ENCODE measurements at regions not wholly inside any gene's neighbourhood (a gene's known extent, or its start where the extent isn't known, plus 50 kb on each side); places are given as distances from the start of the nearest gene placed in this dataset.

GRCh38 chr6:11392778-11393507 lies 144.6 kb upstream of the TMEM170B start (continued):
- TF ChIP-seq ARID5B (CRISPR knock-in tag; IDR thresholded peaks at IDR 0.05), result peak; percentile 100
- TF ChIP-seq HNRNPUL1 (IDR thresholded peaks at IDR 0.05; ENCODE audit: low read depth, low read length), result no peak
- TF ChIP-seq MTF1 (CRISPR knock-in tag; IDR thresholded peaks at IDR 0.05), result no peak; the same call in 1 of the 2 replicates
- TF ChIP-seq ZNF775 (CRISPR knock-in tag; IDR thresholded peaks at IDR 0.05; ENCODE audit: borderline replicate concordance), result 0 out of 2 replicates have a peak, but pooled peaks have one; percentile 28
- TF ChIP-seq GTF3A (CRISPR knock-in tag; conservative IDR thresholded peaks at IDR 0.05), result no peak
- peak; percentile 75; the same call in 1 of the 2 replicates for TF ChIP-seq LBX2 (CRISPR knock-in tag; IDR thresholded peaks at IDR 0.05; ENCODE audit: borderline replicate concordance)
- no peak for TF ChIP-seq SETDB1 (CRISPR knock-in tag; IDR thresholded peaks at IDR 0.05; ENCODE audit: borderline replicate concordance)
- TF ChIP-seq ARNT (IDR thresholded peaks at IDR 0.05), result peak; percentile 85; the same call in 1 of the 2 replicates
- no peak for TF ChIP-seq RORA (CRISPR knock-in tag; IDR thresholded peaks at IDR 0.05)
- TF ChIP-seq TGIF2 (CRISPR knock-in tag; IDR thresholded peaks at IDR 0.05), result peak; percentile 99
- peak; percentile 99 for TF ChIP-seq SOX5 (CRISPR knock-in tag; IDR thresholded peaks at IDR 0.05; ENCODE audit: borderline replicate concordance)
- TF ChIP-seq NFIC (IDR thresholded peaks at IDR 0.05; ENCODE audit: low read length), result peak; percentile 100
- TF ChIP-seq FOXM1 (CRISPR knock-in tag; IDR thresholded peaks at IDR 0.05), result no peak
- TF ChIP-seq MAFK (conservative IDR thresholded peaks at IDR 0.05 in 1 of 2, IDR thresholded peaks at IDR 0.05 in 1 of 2; ENCODE audit: low read length in 2 of 2), result peak in 1 of 2 experiments; percentile 9; a peak in 1 of 4 replicates
- TF ChIP-seq KDM6A (CRISPR knock-in tag; IDR thresholded peaks at IDR 0.05; ENCODE audit: low read depth), result peak; percentile 83
- peak; percentile 99 for TF ChIP-seq FOXO1 (CRISPR knock-in tag; IDR thresholded peaks at IDR 0.05)
- no peak for TF ChIP-seq MBNL3 (CRISPR knock-in tag; conservative IDR thresholded peaks at IDR 0.05)
- TF ChIP-seq ZNF740 (CRISPR knock-in tag; IDR thresholded peaks at IDR 0.05), result no peak
- no peak for TF ChIP-seq ZNF75D (CRISPR knock-in tag; IDR thresholded peaks at IDR 0.05; ENCODE audit: borderline replicate concordance)
- TF ChIP-seq HNRNPK (IDR thresholded peaks at IDR 0.05; ENCODE audit: low read depth, low read length, poor library complexity, severe bottlenecking), result no peak
- peak; percentile 76 for TF ChIP-seq KDM2A (CRISPR knock-in tag; IDR thresholded peaks at IDR 0.05; ENCODE audit: borderline replicate concordance, low read depth)
- TF ChIP-seq ZFP36L2 (CRISPR knock-in tag; IDR thresholded peaks at IDR 0.05), result 0 out of 2 replicates have a peak, but pooled peaks have one; percentile 29
- TF ChIP-seq ZSCAN21 (CRISPR knock-in tag; IDR thresholded peaks at IDR 0.05; ENCODE audit: borderline replicate concordance), result peak; percentile 66; the same call in 1 of the 2 replicates
- no peak for TF ChIP-seq MAZ (IDR thresholded peaks at IDR 0.05; ENCODE audit: borderline replicate concordance, low read depth, low read length)
- TF ChIP-seq MAZ (CRISPR knock-in tag; IDR thresholded peaks at IDR 0.05; ENCODE audit: low read depth), result no peak; the same call in none of the 2 replicates
- no peak for TF ChIP-seq ZNF562 (CRISPR knock-in tag; IDR thresholded peaks at IDR 0.05; ENCODE audit: borderline replicate concordance)
- no peak for TF ChIP-seq ZBTB1 (CRISPR knock-in tag; IDR thresholded peaks at IDR 0.05; ENCODE audit: borderline replicate concordance)

Data from HepG2 (cell line).